HCT116 (cell line): ENCODE measurements at regions not wholly inside any gene's neighbourhood (a gene's known extent, or its start where the extent isn't known, plus 50 kb on each side); places are given as distances from the start of the nearest gene placed in this dataset.

Experiments used
- ATAC-seq: fragments of 200-7000 bp; cut with Tn5 transposase; 2 replicates; pipeline ENCODE4 v1.9.1; 2020; ENCODE audit warnings: mild to moderate bottlenecking, moderate library complexity
- BruUV-seq: library from RNA; stranded (reverse); fragments of 400-500 nt; replicated peaks from 2 replicates; lab custom pipeline; 2021; lab: Mats Ljungman, UMichigan
- CTCF ChIA-PET: fragments of 300-600 bp; sonication (Branson Sonifier 250); formaldehyde crosslinking; loops from one replicate; lab custom pipeline; 2021; ENCODE audit warnings: antibody characterized with exemption; lab: Charles Lee
- POLR2A ChIA-PET: fragments of 300-600, 350-600 bp; sonication (Branson Sonifier 250); formaldehyde crosslinking; loops from one replicate; lab custom pipeline; 2021; ENCODE audit warnings: antibody characterized with exemption; lab: Charles Lee
- RAD21 ChIA-PET, 2 experiments: fragments of 300-600 bp; sonication (Branson Sonifier 250); formaldehyde crosslinking; loops; one replicate each; lab custom pipeline; 2023; ENCODE audit warnings: low total read pairs in 2 of 2; ENCODE audit not compliant: uncharacterized antibody in 2 of 2, unreplicated experiment in 2 of 2, low non-redundant PET in 1 of 2; lab: Charles Lee
- DNase-seq: peaks from one replicate; pipeline ENCODE4 v3.0.0-alpha.2; 2010; ENCODE audit warnings: low read depth, low spot score
- H2AFZ ChIP-seq: fragments of 200-600 bp; shearing (Covaris generic), sonication (generic); 2 replicates; pipeline ENCODE4 v1.6.1; 2017; ENCODE audit warnings: low read depth, mixed run types, mixed read lengths, antibody characterized with exemption, low read length; ENCODE audit not compliant: poor library complexity, severe bottlenecking
- H3K27ac ChIP-seq: 2 replicates; pipeline ENCODE4 v1.5.1; 2012; ENCODE audit warnings: low read depth, low read length
- H3K27me3 ChIP-seq: fragments of 200-600 bp; sonication (generic); 2 replicates; pipeline ENCODE4 v1.6.1; 2016; ENCODE audit warnings: mixed run types, low read length, mixed read lengths; ENCODE audit not compliant: insufficient read depth
- H3K36me3 ChIP-seq, 2 experiments: fragments of 200-500 bp in 1 of 2; fragments of 200-600 bp in 1 of 2; sonication (Bioruptor generic) in 1 of 2; sonication (generic) in 1 of 2; 2 replicates each; pipeline versions ENCODE4 v1.5.1 to v1.6.1; 2014 to 2016; ENCODE audit warnings: low read length in 2 of 2, inconsistent platforms in 1 of 2, mixed read lengths in 1 of 2, mixed run types in 1 of 2; ENCODE audit not compliant: insufficient read depth in 2 of 2, control insufficient read depth in 1 of 2
- H3K4me1 ChIP-seq, 2 experiments: fragments of 200-600 bp in 1 of 2; sonication (generic) in 1 of 2; 2 replicates each; pipeline versions ENCODE4 v1.5.1 to v1.6.1; 2012 to 2017; ENCODE audit warnings: low read length in 2 of 2, inconsistent platforms in 1 of 2, mild to moderate bottlenecking in 1 of 2, mixed read lengths in 1 of 2, mixed run types in 1 of 2, moderate library complexity in 1 of 2; ENCODE audit not compliant: insufficient read depth in 2 of 2, control insufficient read depth in 1 of 2
- H3K4me2 ChIP-seq: fragments of 200-600 bp; sonication (generic); 2 replicates; pipeline ENCODE4 v1.6.1; 2017; ENCODE audit warnings: mixed run types, low read length, mixed read lengths
- H3K4me3 ChIP-seq, 2 experiments: fragments of 200-600 bp in 1 of 2; sonication (generic) in 1 of 2; replicated peaks in 1 of 2; 2 replicates each; pipeline ENCODE4 v1.5.1; 2011 to 2016; ENCODE audit warnings: low read length in 2 of 2, control low read depth in 1 of 2, low read depth in 1 of 2, mild to moderate bottlenecking in 1 of 2, mixed read lengths in 1 of 2, mixed run types in 1 of 2
- H3K79me2 ChIP-seq: fragments of 200-600 bp; sonication (generic); 2 replicates; pipeline ENCODE4 v1.6.1; 2017; ENCODE audit warnings: mild to moderate bottlenecking, mixed run types, low read length, moderate library complexity, mixed read lengths; ENCODE audit not compliant: insufficient read depth
- H3K9ac ChIP-seq: fragments of 200-600 bp; sonication (generic); 2 replicates; pipeline ENCODE4 v1.6.1; 2016; ENCODE audit warnings: low read length, mixed read lengths
- H3K9me2 ChIP-seq: fragments of 200-600 bp; sonication (generic), shearing (Covaris generic); 2 replicates; pipeline ENCODE4 v1.6.1; 2017; ENCODE audit warnings: mixed run types, mild to moderate bottlenecking, moderate library complexity; ENCODE audit not compliant: insufficient read depth
- H3K9me3 ChIP-seq, 2 experiments: fragments of 200-500 bp in 1 of 2; fragments of 200-600 bp in 1 of 2; sonication (Bioruptor generic) in 1 of 2; sonication (generic) in 1 of 2; 2 replicates each; pipeline ENCODE4 v1.6.1; 2014 to 2017; ENCODE audit warnings: low read length in 2 of 2, mixed read lengths in 2 of 2, inconsistent platforms in 1 of 2, low read depth in 1 of 2, mild to moderate bottlenecking in 1 of 2, mixed run types in 1 of 2, moderate library complexity in 1 of 2; ENCODE audit not compliant: control insufficient read depth in 1 of 2, insufficient read depth in 1 of 2
- H4K20me1 ChIP-seq: fragments of 200-600 bp; sonication (generic), shearing (Covaris generic); 2 replicates; pipeline ENCODE4 v1.6.1; 2017; ENCODE audit warnings: mixed run types, mild to moderate bottlenecking, moderate library complexity; ENCODE audit not compliant: insufficient read depth
- ATF3 ChIP-seq: IDR thresholded peaks from 2 replicates; pipeline ENCODE4 v1.6.1; 2012
- CTCF ChIP-seq, 3 experiments: fragments of 200-600 bp in 1 of 3; sonication (generic) in 1 of 3; IDR thresholded peaks in 2 of 3; conservative IDR thresholded peaks in 1 of 3; 2 replicates each; pipeline ENCODE4 v1.5.1; 2012 to 2017; ENCODE audit warnings: low read depth in 2 of 3, low read length in 2 of 3, antibody characterized with exemption in 1 of 3, borderline replicate concordance in 1 of 3, control low read depth in 1 of 3, mild to moderate bottlenecking in 1 of 3, mixed read lengths in 1 of 3, mixed run types in 1 of 3, moderate library complexity in 1 of 3; ENCODE audit not compliant: insufficient read depth in 1 of 3
- ELF1 ChIP-seq: IDR thresholded peaks from 2 replicates; pipeline ENCODE4 v1.6.1; 2012; ENCODE audit warnings: low read depth, borderline replicate concordance
- EZH2phosphoT487 ChIP-seq: fragments of 200-600 bp; IDR thresholded peaks from 2 replicates; pipeline ENCODE4 v1.6.1; 2018; ENCODE audit warnings: antibody characterized with exemption, borderline replicate concordance
- FOSL1 ChIP-seq: IDR thresholded peaks from 2 replicates; pipeline ENCODE4 v1.6.1; 2012; ENCODE audit warnings: low read depth
- POLR2A ChIP-seq: IDR thresholded peaks from 2 replicates; pipeline ENCODE4 v1.7.0; 2011; ENCODE audit warnings: borderline replicate concordance; ENCODE audit not compliant: insufficient read depth, insufficient read length; ENCODE audit errors: extremely low read depth
- POLR2AphosphoS5 ChIP-seq: IDR thresholded peaks from 2 replicates; pipeline ENCODE4 v1.6.1; 2011; ENCODE audit warnings: mild to moderate bottlenecking, low read depth, low read length, moderate library complexity
- RAD21 ChIP-seq: IDR thresholded peaks from 2 replicates; pipeline ENCODE4 v1.6.1; 2012; ENCODE audit warnings: low read depth, mild to moderate bottlenecking
- REST ChIP-seq: IDR thresholded peaks from 2 replicates; pipeline ENCODE4 v1.6.1; 2012; ENCODE audit warnings: low read depth
- SIN3A ChIP-seq: IDR thresholded peaks from 2 replicates; pipeline ENCODE4 v1.6.1; 2012; ENCODE audit warnings: low read depth
- SP1 ChIP-seq: IDR thresholded peaks from 2 replicates; pipeline ENCODE4 v1.6.1; 2012; ENCODE audit warnings: low read depth
- TCF7L2 ChIP-seq: IDR thresholded peaks from 2 replicates; pipeline ENCODE4 v1.7.0; 2011; ENCODE audit warnings: borderline replicate concordance, inconsistent platforms; ENCODE audit not compliant: insufficient read depth, insufficient read length; ENCODE audit errors: extremely low read depth
- YY1 ChIP-seq: IDR thresholded peaks from 2 replicates; pipeline ENCODE4 v1.6.1; 2011; ENCODE audit warnings: low read length, low read depth, moderate library complexity, mild to moderate bottlenecking; ENCODE audit not compliant: insufficient replicate concordance; ENCODE audit errors: extremely low read depth
- intact Hi-C: fragments of 100-400 bp; cut with micrococcal nuclease; formaldehyde crosslinking; loops from 2 replicates; pipeline ENCODE4 v1.10.0; 2022

DNA sequence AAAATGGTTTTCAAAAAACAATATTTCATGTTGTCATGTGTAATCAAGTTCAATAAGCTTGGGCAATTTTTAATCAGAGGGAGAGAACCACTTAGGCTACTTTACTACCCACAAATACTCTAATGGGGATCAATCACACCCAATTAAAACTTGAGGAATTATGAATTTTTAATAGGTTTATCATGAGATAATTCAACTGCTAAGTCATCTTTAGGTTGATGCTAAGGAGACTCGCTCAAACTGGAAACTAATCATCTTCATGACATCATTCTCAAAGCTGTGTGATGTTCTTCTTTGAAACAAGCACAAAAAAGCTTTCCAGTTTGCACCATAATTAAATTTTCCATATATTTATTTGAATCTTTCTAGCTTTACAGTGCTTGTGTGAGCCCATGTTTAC is 867.5 kb downstream of the MAT2B start:
- Histone ChIP-seq H3K9me2 (no peaks in the 10 kb centered on the region), H3K79me2 (no peaks in the 10 kb centered on the region), H3K9me3 (peaks cover 5 to 11% of the 10 kb centered on the region in 2 experiments; a peak in 2 of 4 replicates), H4K20me1 (no peaks in the 10 kb centered on the region), H3K27ac (no peak overlapping the region), H3K4me1 (no peaks in the 10 kb centered on the region), H3K27me3 (no peaks in the 10 kb centered on the region), H3K9ac (no peak overlapping the region), H3K4me3 (no peak overlapping the region), H3K36me3 (no peaks in the 10 kb centered on the region), H3K4me2 (no peak overlapping the region), H2AFZ (no peak overlapping the region)
- no peak for ATAC-seq
- CTCF ChIA-PET = no interaction called here
- intact Hi-C loops = no loop called here
- DNase-seq = no peak
- no peak for TF ChIP-seq SIN3A
- TF ChIP-seq EZH2phosphoT487 = no peak
- TF ChIP-seq SP1 = no peak
- TF ChIP-seq ATF3 = no peak
- RAD21 ChIA-PET = no interaction called here
- no TSS peak for BruUV-seq
- POLR2A ChIA-PET = no interaction called here

- H3K36me3 ChIP-seq = no peaks in the 10 kb centered on the region
- BruUV-seq = no TSS peak
- no peaks in the 10 kb centered on the region for H3K27me3 ChIP-seq
- no peaks in the 10 kb centered on the region for H4K20me1 ChIP-seq
- POLR2A ChIA-PET = no interaction called here
- no peaks in the 10 kb centered on the region for H3K79me2 ChIP-seq
- ATAC-seq = no peak
- H3K9me2 ChIP-seq = no peaks in the 10 kb centered on the region
- DNase-seq = no peak
- no peak overlapping the region for H3K4me2 ChIP-seq
- H3K9ac ChIP-seq = no peak overlapping the region
- H3K27ac ChIP-seq = no peak overlapping the region
- H2AFZ ChIP-seq = no peak overlapping the region
- CTCF ChIA-PET = no interaction called here
- no peaks in the 10 kb centered on the region for H3K4me1 ChIP-seq
- H3K4me3 ChIP-seq = no peak overlapping the region
- peaks cover 5 to 14% of the 10 kb centered on the region in 2 experiments; a peak in 2 of 4 replicates for H3K9me3 ChIP-seq
- intact Hi-C loops = no loop called here
- RAD21 ChIA-PET = no interaction called here
- TF ChIP-seq RAD21 (no peak), FOSL1 (no peak), ATF3 (no peak), TCF7L2 (no peak), ELF1 (no peak), POLR2A (no peak), SIN3A (no peak), CTCF (IDR thresholded peaks at IDR 0.05 in 2 of 3, conservative IDR thresholded peaks at IDR 0.05 in 1 of 3; ENCODE audit: borderline replicate concordance in 1 of 3, insufficient read depth in 1 of 3, low read depth in 2 of 3, low read length in 2 of 3) (no peak), YY1 (no peak), POLR2AphosphoS5 (no peak), REST (no peak)
Observed at GRCh38 chr5:164373876-164374275, 868.5 kb downstream of the MAT2B start.
